B cell (primary cell): ENCODE measurements at regions not wholly inside any gene's neighbourhood (a gene's known extent, or its start where the extent isn't known, plus 50 kb on each side); places are given as distances from the start of the nearest gene placed in this dataset.

Source experiments
- ATAC-seq: fragments of 200-7000 bp; cut with Tn5 transposase; one replicate; pipeline ENCODE4 v1.10.0; 2021; ENCODE audit warnings: low read depth, mild to moderate bottlenecking, moderate number of reproducible peaks, moderate library complexity
- CTCF ChIA-PET: fragments of 350-600 bp; sonication (Branson Sonifier 250); formaldehyde crosslinking; loops from one replicate; lab custom pipeline; 2021; ENCODE audit warnings: antibody characterized with exemption, inconsistent platforms; lab: Charles Lee
- POLR2A ChIA-PET: fragments of 350-600 bp; sonication (Branson Sonifier 250); formaldehyde crosslinking; loops from one replicate; lab custom pipeline; 2021; ENCODE audit warnings: antibody characterized with exemption; lab: Charles Lee
- DNase-seq: peaks from one replicate; pipeline ENCODE4 v3.0.0; 2013
- H2AFZ ChIP-seq: 2 replicates; pipeline ENCODE4 v1.6.1; 2012; ENCODE audit warnings: mild to moderate bottlenecking, low read depth, low read length; ENCODE audit not compliant: insufficient read depth, poor library complexity, severe bottlenecking
- H3K27ac ChIP-seq, 2 donors: 1 replicate in 1 of 2; 2 replicates in 1 of 2; pipeline ENCODE4 v1.5.1; 2012 to 2013; ENCODE audit warnings: low read length in 2 of 2, mild to moderate bottlenecking in 2 of 2, moderate library complexity in 1 of 2
- H3K27me3 ChIP-seq, 4 experiments: fragments of 200-600 bp in 1 of 4; sonication (generic) in 1 of 4; replicated peaks in 1 of 4; 1 replicate in 2 of 4; 2 replicates in 2 of 4; pipeline versions ENCODE4 v1.6.1 to v1.7.0; 2013 to 2016; ENCODE audit warnings: low read length in 3 of 4, mild to moderate bottlenecking in 2 of 4, mixed read lengths in 1 of 4, moderate library complexity in 1 of 4; ENCODE audit not compliant: insufficient read depth in 4 of 4, control insufficient read depth in 3 of 4; ENCODE audit errors: control extremely low read depth in 1 of 4
- H3K36me3 ChIP-seq, 2 experiments: replicated peaks in 1 of 2; 1 replicate in 1 of 2; 2 replicates in 1 of 2; pipeline versions ENCODE4 v1.6.1 to v1.7.1; 2013; ENCODE audit warnings: low read length in 1 of 2; ENCODE audit not compliant: insufficient read depth in 2 of 2, control insufficient read depth in 1 of 2; ENCODE audit errors: control extremely low read depth in 1 of 2, extremely low read depth in 1 of 2
- H3K4me1 ChIP-seq, 2 donors: fragments of 200-600 bp in 1 of 2; sonication (generic) in 1 of 2; 1 replicate in 1 of 2; 2 replicates in 1 of 2; pipeline versions ENCODE4 v1.5.1 to v1.6.1; 2013 to 2017; ENCODE audit warnings: low read length in 2 of 2; ENCODE audit not compliant: control insufficient read depth in 2 of 2, insufficient read depth in 2 of 2
- H3K4me2 ChIP-seq: replicated peaks from 2 replicates; pipeline ENCODE3; 2012; ENCODE audit warnings: mild to moderate bottlenecking, low read depth, low read length; ENCODE audit not compliant: poor library complexity, severe bottlenecking
- H3K4me3 ChIP-seq, 5 experiments: fragments of 200-600 bp in 1 of 5; sonication (generic) in 1 of 5; 1 replicate in 3 of 5; 2 replicates in 2 of 5; pipeline versions ENCODE4 v1.5.1 to v1.7.0; 2011 to 2016; ENCODE audit warnings: low read length in 4 of 5, mild to moderate bottlenecking in 4 of 5, low read depth in 2 of 5, control low read depth in 1 of 5, moderate library complexity in 1 of 5; ENCODE audit not compliant: insufficient read depth in 1 of 5; ENCODE audit errors: control extremely low read depth in 1 of 5, extremely low read depth in 1 of 5
- H3K79me2 ChIP-seq: fragments of 200-600 bp; sonication (generic); one replicate; pipeline ENCODE4 v1.6.0; 2016; ENCODE audit warnings: low read length; ENCODE audit not compliant: control insufficient read depth, insufficient read depth
- H3K9ac ChIP-seq: fragments of 200-600 bp; sonication (generic); 2 replicates; pipeline ENCODE4 v1.6.1; 2017; ENCODE audit warnings: mild to moderate bottlenecking, low read length, moderate library complexity
- H3K9me3 ChIP-seq, 3 donors: one replicate each; pipeline versions ENCODE4 v1.6.1 to v1.7.1; 2013; ENCODE audit warnings: low read length in 2 of 3; ENCODE audit not compliant: control insufficient read depth in 2 of 3, insufficient read depth in 1 of 3; ENCODE audit errors: control extremely low read depth in 1 of 3
- H4K20me1 ChIP-seq: 2 replicates; pipeline ENCODE4 v1.6.0; 2012; ENCODE audit warnings: mild to moderate bottlenecking, low read length; ENCODE audit not compliant: insufficient read depth, control insufficient read depth, poor library complexity, severe bottlenecking
- H3K27ac Mint-ChIP-seq: one replicate; pipeline ENCODE4 v1.8.0; 2021; ENCODE audit warnings: mixed read lengths
- H3K27me3 Mint-ChIP-seq: one replicate; pipeline ENCODE4 v1.8.0; 2021; ENCODE audit warnings: mixed read lengths
- H3K4me1 Mint-ChIP-seq: one replicate; pipeline ENCODE4 v1.8.0; 2021; ENCODE audit warnings: mixed read lengths
- H3K4me3 Mint-ChIP-seq: one replicate; pipeline ENCODE4 v1.8.0; 2021; ENCODE audit warnings: mixed read lengths
- H3K9me3 Mint-ChIP-seq: one replicate; pipeline ENCODE4 v1.8.0; 2022; ENCODE audit warnings: mixed read lengths; ENCODE audit not compliant: insufficient read depth
- CTCF ChIP-seq: fragments of 200-600 bp; IDR thresholded peaks from one replicate; pipeline ENCODE4 v1.8.0; 2022; ENCODE audit warnings: antibody characterized with exemption, mild to moderate bottlenecking
- EZH2 ChIP-seq: IDR thresholded peaks from 2 replicates; pipeline ENCODE4 v1.6.1; 2012; ENCODE audit warnings: borderline replicate concordance, low read depth, mild to moderate bottlenecking, moderate library complexity, low read length; ENCODE audit not compliant: insufficient read depth, poor library complexity, severe bottlenecking
- WGBS: methylation state at CpG from one replicate; pipeline ENCODE4 v1.1.5; 2013; ENCODE audit warnings: missing lambda C conversion rate; ENCODE audit not compliant: insufficient coverage; 5-methylcytosine and 5-hydroxymethylcytosine counted together
- intact Hi-C: fragments of 100-400 bp; cut with micrococcal nuclease; formaldehyde crosslinking; loops from one replicate; pipeline ENCODE4 v1.10.0; 2022

GRCh38 chr11:79514695-79515094 lies 73.9 kb upstream of the TENM4 start:
- CTCF ChIA-PET = interaction anchor here (1.8 kb wide), 1 partner anchor 22 kb away, joined by 4 read pairs; no protein-coding TSS in a partner anchor
- intact Hi-C loops = no loop called here
- DNase-seq (no peak), ATAC-seq (no peak)
- no peaks in the 10 kb centered on the region for H3K4me1 ChIP-seq
- no peaks in the 10 kb centered on the region for H3K4me1 Mint-ChIP-seq
- no peaks in the 10 kb centered on the region for H4K20me1 ChIP-seq
- H3K27me3 ChIP-seq = no peaks in the 10 kb centered on the region
- peaks cover 31% of the 10 kb centered on the region for H3K27me3 Mint-ChIP-seq
- TF ChIP-seq CTCF (no peak), EZH2 (no peak)
- H2AFZ ChIP-seq = no peak overlapping the region
- no peaks in the 10 kb centered on the region for H3K36me3 ChIP-seq
- no peaks in the 10 kb centered on the region for H3K9me3 ChIP-seq
- no peak overlapping the region for H3K27ac ChIP-seq
- H3K79me2 ChIP-seq = no peaks in the 10 kb centered on the region
- H3K9me3 Mint-ChIP-seq = no peaks in the 10 kb centered on the region
- no peak overlapping the region for H3K27ac Mint-ChIP-seq
- WGBS = 100% methylated on average over 1 of the region's 2 CpGs
- no peak overlapping the region for H3K9ac ChIP-seq
- H3K4me3 Mint-ChIP-seq = no peak overlapping the region
- no peak overlapping the region for H3K4me3 ChIP-seq
- POLR2A ChIA-PET = no interaction called here
- H3K4me2 ChIP-seq = no peak overlapping the region

- Histone ChIP-seq H3K4me2 (no peak overlapping the region), H3K27ac (no peak overlapping the region), H3K36me3 (no peaks in the 10 kb centered on the region), H3K79me2 (no peaks in the 10 kb centered on the region), H3K9ac (no peak overlapping the region), H3K27me3 (no peaks in the 10 kb centered on the region), H2AFZ (no peak overlapping the region), H3K9me3 (no peaks in the 10 kb centered on the region), H3K4me1 (no peaks in the 10 kb centered on the region), H3K4me3 (no peak overlapping the region), H4K20me1 (no peaks in the 10 kb centered on the region)
- Mint-ChIP-seq H3K27me3 (peaks cover 33% of the 10 kb centered on the region), H3K4me3 (no peak overlapping the region), H3K27ac (no peak overlapping the region), H3K4me1 (no peaks in the 10 kb centered on the region), H3K9me3 (no peaks in the 10 kb centered on the region)
- intact Hi-C loops = no loop called here
- ChIA-PET POLR2A (no interaction called here), CTCF (interaction anchor here (1.8 kb wide), 1 partner anchor 21 kb away, joined by 4 read pairs; no protein-coding TSS in a partner anchor)
- 100% methylated on average over 2 of the region's 4 CpGs for WGBS
- TF ChIP-seq EZH2 (no peak), CTCF (no peak)
- ATAC-seq (no peak), DNase-seq (no peak)
Measured at GRCh38 chr11:79514290-79514689, 73.5 kb upstream of the TENM4 start.
